ENCODE measurements at regions not wholly inside any gene's neighbourhood (a gene's known extent, or its start where the extent isn't known, plus 50 kb on each side); places are given as distances from the start of the nearest gene placed in this dataset.

DNA sequence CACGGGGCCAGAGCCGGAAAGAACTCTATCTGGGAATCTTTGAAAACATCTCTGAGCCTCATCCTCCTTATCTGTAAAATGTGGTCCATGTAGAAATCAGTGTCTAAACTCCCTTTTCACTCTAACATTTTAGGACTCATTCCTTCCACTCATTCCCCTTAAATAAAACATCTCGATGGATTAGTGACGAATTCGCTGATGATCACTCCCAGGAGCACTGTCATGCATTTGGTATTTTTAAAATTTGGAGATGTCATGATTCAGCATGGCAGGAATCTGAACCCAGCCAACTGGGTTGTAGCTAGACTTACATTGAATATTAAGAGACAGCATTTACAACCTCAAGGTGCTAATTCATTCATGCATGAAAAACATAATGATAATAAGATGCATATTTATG, 88.1 kb downstream of the SPANXN3 start:
- TF ChIP-seq ZNF274 (IDR thresholded peaks at IDR 0.05; ENCODE audit: low read length): no peak
- no peak for TF ChIP-seq ZNF274 (tag by site-specific recombination; IDR thresholded peaks at IDR 0.05; ENCODE audit: borderline replicate concordance)
- no peak for TF ChIP-seq CTCF (tag by site-specific recombination; IDR thresholded peaks at IDR 0.05)
- no peak for TF ChIP-seq ZNF2 (tag by site-specific recombination; IDR thresholded peaks at IDR 0.05)
- TF ChIP-seq, protein P1, sequence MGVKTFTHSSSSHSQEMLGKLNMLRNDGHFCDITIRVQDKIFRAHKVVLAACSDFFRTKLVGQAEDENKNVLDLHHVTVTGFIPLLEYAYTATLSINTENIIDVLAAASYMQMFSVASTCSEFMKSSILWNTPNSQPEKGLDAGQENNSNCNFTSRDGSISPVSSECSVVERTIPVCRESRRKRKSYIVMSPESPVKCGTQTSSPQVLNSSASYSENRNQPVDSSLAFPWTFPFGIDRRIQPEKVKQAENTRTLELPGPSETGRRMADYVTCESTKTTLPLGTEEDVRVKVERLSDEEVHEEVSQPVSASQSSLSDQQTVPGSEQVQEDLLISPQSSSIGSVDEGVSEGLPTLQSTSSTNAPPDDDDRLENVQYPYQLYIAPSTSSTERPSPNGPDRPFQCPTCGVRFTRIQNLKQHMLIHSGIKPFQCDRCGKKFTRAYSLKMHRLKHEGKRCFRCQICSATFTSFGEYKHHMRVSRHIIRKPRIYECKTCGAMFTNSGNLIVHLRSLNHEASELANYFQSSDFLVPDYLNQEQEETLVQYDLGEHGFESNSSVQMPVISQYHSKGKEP (tag by site-specific recombination; IDR thresholded peaks at IDR 0.05): no peak
- TF ChIP-seq, protein P2, sequence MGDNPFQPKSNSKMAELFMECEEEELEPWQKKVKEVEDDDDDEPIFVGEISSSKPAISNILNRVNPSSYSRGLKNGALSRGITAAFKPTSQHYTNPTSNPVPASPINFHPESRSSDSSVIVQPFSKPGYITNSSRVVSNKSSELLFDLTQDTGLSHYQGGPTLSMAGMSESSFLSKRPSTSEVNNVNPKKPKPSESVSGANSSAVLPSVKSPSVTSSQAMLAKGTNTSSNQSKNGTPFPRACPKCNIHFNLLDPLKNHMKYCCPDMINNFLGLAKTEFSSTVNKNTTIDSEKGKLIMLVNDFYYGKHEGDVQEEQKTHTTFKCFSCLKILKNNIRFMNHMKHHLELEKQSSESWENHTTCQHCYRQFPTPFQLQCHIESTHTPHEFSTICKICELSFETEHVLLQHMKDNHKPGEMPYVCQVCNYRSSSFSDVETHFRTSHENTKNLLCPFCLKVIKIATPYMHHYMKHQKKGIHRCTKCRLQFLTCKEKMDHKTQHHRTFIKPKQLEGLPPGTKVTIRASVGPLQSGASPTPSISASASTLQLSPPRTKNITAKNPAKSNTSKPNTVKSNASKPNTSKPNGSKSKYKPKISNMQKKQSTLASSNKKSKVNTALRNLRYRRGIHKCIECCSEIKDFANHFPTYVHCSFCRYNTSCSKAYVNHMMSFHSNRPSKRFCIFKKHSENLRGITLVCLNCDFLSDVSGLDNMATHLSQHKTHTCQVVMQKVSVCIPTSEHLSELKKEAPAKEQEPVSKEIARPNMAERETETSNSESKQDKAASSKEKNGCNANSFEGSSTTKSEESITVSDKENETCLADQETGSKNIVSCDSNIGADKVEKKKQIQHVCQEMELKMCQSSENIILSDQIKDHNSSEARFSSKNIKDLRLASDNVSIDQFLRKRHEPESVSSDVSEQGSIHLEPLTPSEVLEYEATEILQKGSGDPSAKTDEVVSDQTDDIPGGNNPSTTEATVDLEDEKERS (tag by site-specific recombination; IDR thresholded peaks at IDR 0.05): no peak
- no peak for TF ChIP-seq ZNF184 (tag by site-specific recombination; IDR thresholded peaks at IDR 0.05)
- no peak for TF ChIP-seq PBX3 (CRISPR knock-in tag; IDR thresholded peaks at IDR 0.05)
- no peak for TF ChIP-seq ZNF311 (tag by site-specific recombination; IDR thresholded peaks at IDR 0.05; ENCODE audit: borderline replicate concordance)
- no peak for TF ChIP-seq ZBTB10 (tag by site-specific recombination; IDR thresholded peaks at IDR 0.05)
- no peak for TF ChIP-seq ZFP3 (tag by site-specific recombination; IDR thresholded peaks at IDR 0.05; ENCODE audit: low read depth)
- TF ChIP-seq KLF10 (tag by site-specific recombination; IDR thresholded peaks at IDR 0.05): no peak
- TF ChIP-seq TRIM28 (IDR thresholded peaks at IDR 0.05; ENCODE audit: borderline replicate concordance, low read length): no peak
